ENCODE measurements at regions not wholly inside any gene's neighbourhood (a gene's known extent, or its start where the extent isn't known, plus 50 kb on each side); places are given as distances from the start of the nearest gene placed in this dataset.

- intact Hi-C loops (cut with DNase I) = no loop called here
Observed at GRCh38 chr7:84354866-84355265, 160.3 kb upstream of the SEMA3A start.

DNA sequence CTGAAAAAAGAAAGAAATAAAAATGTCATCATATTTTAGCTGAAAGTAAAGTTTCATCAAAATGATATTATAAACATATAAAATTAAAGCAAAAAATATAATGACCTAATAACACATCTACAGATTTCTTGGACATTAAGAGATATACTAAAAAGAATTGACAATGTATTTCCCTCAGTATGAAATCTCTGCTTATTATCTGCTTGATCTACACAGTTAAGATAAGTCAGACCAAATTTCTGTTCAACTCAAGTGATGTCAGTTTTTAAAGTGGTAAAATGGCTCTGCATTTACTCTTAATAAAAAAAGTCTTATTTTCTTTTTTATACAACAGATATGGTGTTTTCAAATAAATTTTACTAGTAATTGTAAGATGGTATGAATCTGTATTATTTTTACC lies 159.4 kb upstream of the SEMA3A start:
- H3K27ac ChIP-seq = no peak overlapping the region
- no peaks in the 10 kb centered on the region for H3K36me3 ChIP-seq
- H3K4me1 ChIP-seq (ENCODE audit: insufficient read depth) = no peaks in the 10 kb centered on the region
- no peak for TF ChIP-seq POLR2A (IDR thresholded peaks at IDR 0.05)
- no peak for TF ChIP-seq CTCF (IDR thresholded peaks at IDR 0.05)
- no peak for TF ChIP-seq EP300 (IDR thresholded peaks at IDR 0.05)
- H3K27me3 ChIP-seq = no peaks in the 10 kb centered on the region
- no peaks in the 10 kb centered on the region for H3K9me3 ChIP-seq
- DNase-seq = no peak
- H3K4me3 ChIP-seq = no peak overlapping the region
- intact Hi-C loops (cut with DNase I) = no loop called here

More at GRCh38 chr7:84354866-84355265, 160.3 kb upstream of the SEMA3A start:
- H3K27me3 ChIP-seq = no peaks in the 10 kb centered on the region
- H3K4me1 ChIP-seq (ENCODE audit: insufficient read depth) = no peaks in the 10 kb centered on the region
- H3K4me3 ChIP-seq = no peak overlapping the region
- 91 to 93% (median 91%) methylated on average over 1 of the region's 1 CpG for WGBS, 3 donors
- no peak overlapping the region for H3K27ac ChIP-seq
- TF ChIP-seq EP300 (IDR thresholded peaks at IDR 0.05) (no peak), POLR2A (IDR thresholded peaks at IDR 0.05) (no peak), CTCF (IDR thresholded peaks at IDR 0.05) (no peak)
- H3K36me3 ChIP-seq = no peaks in the 10 kb centered on the region
- DNase-seq = no peak
- H3K9me3 ChIP-seq = no peaks in the 10 kb centered on the region

DNA sequence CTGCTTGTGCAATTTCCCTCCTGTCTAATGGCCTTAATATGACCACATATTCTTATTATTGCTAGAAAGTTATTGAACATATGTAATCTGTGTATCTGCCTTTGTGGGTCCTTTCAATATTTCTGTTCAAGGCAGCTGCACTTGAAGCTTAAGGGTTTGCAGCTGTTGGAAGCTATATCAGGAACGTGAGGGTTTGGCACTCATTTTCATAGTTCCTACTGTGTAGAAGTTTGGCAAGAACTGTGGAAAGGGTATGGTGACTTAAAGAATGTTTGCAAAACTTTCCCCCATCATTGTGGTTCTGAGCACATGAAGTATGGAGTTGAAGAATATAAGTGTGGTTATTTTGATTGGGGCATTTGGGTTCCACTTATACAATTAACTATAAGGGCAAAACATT lies 144.7 kb upstream of the SEMA3A start:
- Histone ChIP-seq H3K27me3 (no peaks in the 10 kb centered on the region), H3K9me3 (no peaks in the 10 kb centered on the region), H3K27ac (no peak overlapping the region), H3K36me3 (no peaks in the 10 kb centered on the region), H3K4me1 (ENCODE audit: insufficient read depth) (no peaks in the 10 kb centered on the region), H3K4me3 (no peak overlapping the region)
- DNase-seq = no peak
- intact Hi-C loops (cut with DNase I) = no loop called here
- 12 to 14% (median 13%) methylated on average over 1 of the region's 1 CpG for WGBS, 3 donors
- no peak for TF ChIP-seq CTCF (IDR thresholded peaks at IDR 0.05)
- no peak for TF ChIP-seq EP300 (IDR thresholded peaks at IDR 0.05)
- no peak for TF ChIP-seq POLR2A (IDR thresholded peaks at IDR 0.05)

DNA sequence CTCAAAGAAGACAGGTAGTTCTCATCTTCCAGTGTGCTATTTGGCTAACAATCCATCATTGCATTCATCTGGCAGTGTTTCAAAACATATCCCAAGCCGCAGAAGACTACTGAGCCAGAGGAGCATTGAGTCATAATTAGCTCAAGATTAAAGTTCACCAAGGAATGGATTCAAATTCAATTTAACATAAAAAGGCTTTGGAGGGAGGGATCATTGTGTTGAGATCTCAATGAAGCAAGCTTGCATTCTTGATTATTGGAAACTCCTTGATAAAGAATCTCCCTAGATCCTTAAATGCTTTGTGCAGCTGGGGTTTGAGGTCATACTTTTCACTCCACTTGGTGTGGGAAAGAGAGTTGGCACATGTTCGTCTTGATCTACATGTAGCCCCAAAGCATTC lies 142.8 kb upstream of the SEMA3A start:
- Histone ChIP-seq H3K4me3 (no peak overlapping the region), H3K36me3 (no peaks in the 10 kb centered on the region), H3K4me1 (ENCODE audit: insufficient read depth) (no peaks in the 10 kb centered on the region), H3K9me3 (no peaks in the 10 kb centered on the region), H3K27ac (no peak overlapping the region), H3K27me3 (no peaks in the 10 kb centered on the region)
- TF ChIP-seq EP300 (IDR thresholded peaks at IDR 0.05) (no peak), POLR2A (IDR thresholded peaks at IDR 0.05) (no peak), CTCF (IDR thresholded peaks at IDR 0.05) (no peak)
- 52 to 67% (median 63%) methylated on average over 2 of the region's 2 CpGs for WGBS, 3 donors
- intact Hi-C loops (cut with DNase I) = no loop called here
- DNase-seq = no peak

DNA sequence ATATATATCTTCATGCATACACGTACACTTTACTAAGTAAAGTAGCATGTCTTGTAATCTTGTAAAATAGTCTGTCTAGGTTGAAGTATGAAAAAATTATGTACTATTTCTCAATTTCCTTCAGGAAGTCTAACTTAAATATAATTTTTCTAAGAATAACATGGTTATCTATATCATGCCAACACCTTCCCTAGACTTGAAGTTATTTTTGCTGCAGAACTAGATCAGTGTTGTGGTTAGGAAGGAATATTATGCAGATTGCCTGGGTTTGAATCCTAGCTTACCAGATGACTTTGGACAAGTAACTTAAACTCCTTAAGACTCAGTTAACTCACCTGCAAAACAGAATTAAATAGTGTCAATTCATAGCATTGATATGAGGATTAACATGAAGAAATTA lies 142.2 kb upstream of the SEMA3A start:
- WGBS, 3 donors = 46 to 68% (median 65%) methylated on average over 1 of the region's 1 CpG
- H3K4me3 ChIP-seq = no peak overlapping the region

More for the DNA sequence above, 142.2 kb upstream of the SEMA3A start:
- Histone ChIP-seq H3K27me3 (no peaks in the 10 kb centered on the region), H3K36me3 (no peaks in the 10 kb centered on the region), H3K27ac (no peak overlapping the region), H3K4me1 (ENCODE audit: insufficient read depth) (no peaks in the 10 kb centered on the region), H3K9me3 (no peaks in the 10 kb centered on the region)
- no peak for TF ChIP-seq EP300 (IDR thresholded peaks at IDR 0.05)
- TF ChIP-seq CTCF (IDR thresholded peaks at IDR 0.05) = no peak
- no peak for TF ChIP-seq POLR2A (IDR thresholded peaks at IDR 0.05)
- DNase-seq = no peak
- intact Hi-C loops (cut with DNase I) = no loop called here

All from ovary (tissue), 7 donors.